ENCODE measurements at regions not wholly inside any gene's neighbourhood (a gene's known extent, or its start where the extent isn't known, plus 50 kb on each side); places are given as distances from the start of the nearest gene placed in this dataset.
A peak's percentile ranks its signal among the peaks of the same experiment; 100 is the strongest.

- BruUV-seq (replicated peaks) = no TSS peak
- intact Hi-C loops (cut with micrococcal nuclease; ENCODE audit: unreplicated experiment) = no loop called here
- Histone ChIP-seq H3K9me3 (ENCODE audit: low read length) (no peaks in the 10 kb centered on the region), H3K4me3 (replicated peaks in 1 of 3; ENCODE audit: insufficient read depth in 1 of 3, low read depth in 2 of 3, low read length in 3 of 3) (no peak overlapping the region), H3K36me3 (replicated peaks in 1 of 2; ENCODE audit: control insufficient read depth in 1 of 2, insufficient read depth in 2 of 2, low read length in 2 of 2) (no peaks in the 10 kb centered on the region), H3K27me3 (ENCODE audit: control insufficient read depth in 1 of 2, insufficient read depth in 2 of 2, low read length in 2 of 2) (no peaks in the 10 kb centered on the region; a peak in 1 of 5 replicates), H4K20me1 (ENCODE audit: insufficient read depth, low read length) (no peaks in the 10 kb centered on the region), H3K9ac (ENCODE audit: insufficient read depth, low read depth, low read length) (no peak overlapping the region), H3K4me1 (ENCODE audit: insufficient read depth, low read length) (peaks cover 27% of the 10 kb centered on the region), H3K4me2 (ENCODE audit: low read depth, low read length) (peak overlapping the region; percentile 52), H3K27ac (ENCODE audit: extremely low read length, insufficient read depth, low read length) (no peak overlapping the region), H2AFZ (ENCODE audit: low read length) (no peak overlapping the region), H3K79me2 (ENCODE audit: insufficient read depth, low read length) (no peaks in the 10 kb centered on the region)
- DNase-seq (ENCODE audit: low spot score) (peak; percentile 57), FAIRE-seq (no peak), ATAC-seq (peak; percentile 82)
- POLR2A ChIA-PET = no interaction called here
- in situ Hi-C loops (cut with HindIII; ENCODE audit: extremely low pct_ligation_motif_present, low pct_unique_long_range_greater_than_20kb) = no loop called here
- CTCF ChIA-PET (ENCODE audit: low intra/inter-chr PET ratio, low total read pairs) = no interaction called here
- 4% methylated on average over 12 of the region's 12 CpGs for WGBS (ENCODE audit: low lambda C conversion rate)
- TF ChIP-seq U2AF2 (IDR thresholded peaks at IDR 0.05; ENCODE audit: low read depth, low read length) = no peak
- no peak for TF ChIP-seq TEF (CRISPR knock-in tag; IDR thresholded peaks at IDR 0.05)
- TF ChIP-seq MAX (IDR thresholded peaks at IDR 0.05) = no peak
- TF ChIP-seq SATB2 (CRISPR knock-in tag; IDR thresholded peaks at IDR 0.05) = no peak
- TF ChIP-seq MTF2 (CRISPR knock-in tag; IDR thresholded peaks at IDR 0.05; ENCODE audit: borderline replicate concordance) = no peak
- TF ChIP-seq MTA3 (CRISPR knock-in tag; IDR thresholded peaks at IDR 0.05) = no peak
- no peak for TF ChIP-seq ZNF891 (CRISPR knock-in tag; IDR thresholded peaks at IDR 0.05)
- TF ChIP-seq KAT7 (CRISPR knock-in tag; IDR thresholded peaks at IDR 0.05; ENCODE audit: borderline replicate concordance) = no peak
- no peak for TF ChIP-seq HDAC1 (CRISPR knock-in tag; IDR thresholded peaks at IDR 0.05)
- TF ChIP-seq EHMT2 (IDR thresholded peaks at IDR 0.05; ENCODE audit: borderline replicate concordance, low read depth, low read length) = peak; percentile 34; the same call in 1 of the 2 replicates
- TF ChIP-seq ZNF383 (CRISPR knock-in tag; IDR thresholded peaks at IDR 0.05; ENCODE audit: borderline replicate concordance) = no peak
- TF ChIP-seq MYNN (CRISPR knock-in tag; IDR thresholded peaks at IDR 0.05; ENCODE audit: low read depth) = no peak
- TF ChIP-seq NKX3-1 (CRISPR knock-in tag; IDR thresholded peaks at IDR 0.05) = no peak
- TF ChIP-seq ZC3H4 (CRISPR knock-in tag; IDR thresholded peaks at IDR 0.05; ENCODE audit: borderline replicate concordance) = no peak
- no peak for TF ChIP-seq ZNF589 (CRISPR knock-in tag; conservative IDR thresholded peaks at IDR 0.05)
- no peak for TF ChIP-seq JDP2 (CRISPR knock-in tag; IDR thresholded peaks at IDR 0.05; ENCODE audit: borderline replicate concordance)
- no peak for TF ChIP-seq ZNF646 (CRISPR knock-in tag; IDR thresholded peaks at IDR 0.05)
- no peak for TF ChIP-seq ZNF703 (CRISPR knock-in tag; IDR thresholded peaks at IDR 0.05; ENCODE audit: borderline replicate concordance)
- no peak for TF ChIP-seq SOX6 (IDR thresholded peaks at IDR 0.05)
- TF ChIP-seq SOX6 (CRISPR knock-in tag; IDR thresholded peaks at IDR 0.05) = peak; percentile 62
- no peak for TF ChIP-seq SKI (IDR thresholded peaks at IDR 0.05; ENCODE audit: partially characterized antibody)
- TF ChIP-seq ZNF782 (CRISPR knock-in tag; IDR thresholded peaks at IDR 0.05; ENCODE audit: borderline replicate concordance) = no peak
These were observed 183.1 kb upstream of the RALGAPA2 start for GRCh38 chr20:20895537-20895936.
